ENCODE measurements at regions not wholly inside any gene's neighbourhood (a gene's known extent, or its start where the extent isn't known, plus 50 kb on each side); places are given as distances from the start of the nearest gene placed in this dataset.

DNA sequence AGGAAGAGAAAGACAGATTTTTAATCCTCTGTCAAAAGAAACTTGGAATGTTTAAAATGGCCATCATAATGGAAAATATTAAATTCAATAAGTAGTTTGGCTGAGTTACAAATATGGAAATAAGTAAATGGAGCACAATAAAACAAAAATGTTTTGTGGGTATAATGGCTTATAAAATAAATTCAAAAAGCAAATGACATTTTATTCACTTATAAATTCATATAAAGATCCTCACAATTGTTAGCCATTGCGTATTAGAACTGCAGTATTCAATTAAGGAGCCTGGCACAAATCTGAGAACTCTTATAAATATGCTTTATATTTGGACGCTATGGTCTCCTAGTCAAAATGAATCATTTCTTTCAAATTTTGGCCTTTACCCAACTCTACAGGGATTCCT is 339.0 kb upstream of the PABPC4L start:
- TF ChIP-seq POLR2A (IDR thresholded peaks at IDR 0.05): no peak
- TF ChIP-seq, protein P1, sequence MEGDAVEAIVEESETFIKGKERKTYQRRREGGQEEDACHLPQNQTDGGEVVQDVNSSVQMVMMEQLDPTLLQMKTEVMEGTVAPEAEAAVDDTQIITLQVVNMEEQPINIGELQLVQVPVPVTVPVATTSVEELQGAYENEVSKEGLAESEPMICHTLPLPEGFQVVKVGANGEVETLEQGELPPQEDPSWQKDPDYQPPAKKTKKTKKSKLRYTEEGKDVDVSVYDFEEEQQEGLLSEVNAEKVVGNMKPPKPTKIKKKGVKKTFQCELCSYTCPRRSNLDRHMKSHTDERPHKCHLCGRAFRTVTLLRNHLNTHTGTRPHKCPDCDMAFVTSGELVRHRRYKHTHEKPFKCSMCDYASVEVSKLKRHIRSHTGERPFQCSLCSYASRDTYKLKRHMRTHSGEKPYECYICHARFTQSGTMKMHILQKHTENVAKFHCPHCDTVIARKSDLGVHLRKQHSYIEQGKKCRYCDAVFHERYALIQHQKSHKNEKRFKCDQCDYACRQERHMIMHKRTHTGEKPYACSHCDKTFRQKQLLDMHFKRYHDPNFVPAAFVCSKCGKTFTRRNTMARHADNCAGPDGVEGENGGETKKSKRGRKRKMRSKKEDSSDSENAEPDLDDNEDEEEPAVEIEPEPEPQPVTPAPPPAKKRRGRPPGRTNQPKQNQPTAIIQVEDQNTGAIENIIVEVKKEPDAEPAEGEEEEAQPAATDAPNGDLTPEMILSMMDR (IDR thresholded peaks at IDR 0.05 in 8 of 11, conservative IDR thresholded peaks at IDR 0.05 in 3 of 11): no peak
